GM19099 (cell line): ENCODE measurements at regions not wholly inside any gene's neighbourhood (a gene's known extent, or its start where the extent isn't known, plus 50 kb on each side); places are given as distances from the start of the nearest gene placed in this dataset.

ENCODE experiments used
- POLR2A ChIP-seq: IDR thresholded peaks from 3 replicates; pipeline ENCODE4 v1.6.1; 2011; ENCODE audit warnings: low read depth; ENCODE audit not compliant: insufficient read length; ENCODE audit errors: extremely low read depth

- TF ChIP-seq POLR2A, result no peak
Measured at GRCh38 chr12:93178154-93178878, 199.4 kb upstream of the NUDT4 start.

- TF ChIP-seq POLR2A, result no peak
Measured at GRCh38 chr12:93179792-93180191, 197.9 kb upstream of the NUDT4 start.

GRCh38 chr12:93180566-93180965, 197.2 kb upstream of the NUDT4 start:
- TF ChIP-seq POLR2A, result no peak

- TF ChIP-seq POLR2A, result no peak
Measured at GRCh38 chr12:93181409-93181965, 196.2 kb upstream of the NUDT4 start.

- TF ChIP-seq POLR2A, result peak; percentile 31
Measured at GRCh38 chr12:93183940-93184671, 193.6 kb upstream of the NUDT4 start.

GRCh38 chr12:93184672-93185368, 192.9 kb upstream of the NUDT4 start:
- TF ChIP-seq POLR2A, result no peak

- TF ChIP-seq POLR2A, result no peak
Measured at GRCh38 chr12:93185369-93185741, 192.4 kb upstream of the NUDT4 start.

GRCh38 chr12:93186131-93186530, 191.6 kb upstream of the NUDT4 start:
- TF ChIP-seq POLR2A, result no peak

- no peak for TF ChIP-seq POLR2A
Measured at GRCh38 chr12:93186621-93187020, 191.1 kb upstream of the NUDT4 start.

GRCh38 chr12:93191423-93191822, 186.3 kb upstream of the NUDT4 start:
- no peak for TF ChIP-seq POLR2A

- no peak for TF ChIP-seq POLR2A
Measured at GRCh38 chr12:93191956-93192355, 185.8 kb upstream of the NUDT4 start.

- TF ChIP-seq POLR2A, result no peak
Measured at GRCh38 chr12:93192878-93193277, 184.8 kb upstream of the NUDT4 start.

- TF ChIP-seq POLR2A, result no peak
Measured at GRCh38 chr12:93195511-93195910, 182.2 kb upstream of the NUDT4 start.

- no peak for TF ChIP-seq POLR2A
Measured at GRCh38 chr12:93197067-93197593, 180.6 kb upstream of the NUDT4 start.

- no peak for TF ChIP-seq POLR2A
Measured at GRCh38 chr12:93198086-93198485, 179.6 kb upstream of the NUDT4 start.
